ENCODE measurements at regions not wholly inside any gene's neighbourhood (a gene's known extent, or its start where the extent isn't known, plus 50 kb on each side); places are given as distances from the start of the nearest gene placed in this dataset.

DNA sequence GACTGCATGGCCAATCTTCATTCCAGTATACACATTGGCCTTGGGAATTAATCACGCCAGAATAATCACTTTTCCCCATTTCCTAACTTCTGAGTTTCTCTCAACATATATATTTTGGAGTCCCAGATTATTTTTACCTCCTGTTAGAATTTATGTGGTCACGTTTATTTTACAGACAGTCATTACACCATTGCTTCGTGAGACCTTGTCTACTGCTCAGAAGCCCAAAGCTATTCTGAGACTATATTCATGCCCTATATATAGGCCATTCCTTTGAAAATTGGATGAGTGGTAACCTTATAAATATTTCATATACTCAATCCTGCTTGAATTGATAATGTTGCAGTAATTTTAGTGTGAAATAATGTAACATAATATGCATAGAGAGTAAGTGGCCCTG lies 610.0 kb upstream of the CDH2 start:
- Histone ChIP-seq H3K27ac (ENCODE audit: low read depth, low read length) (no peak overlapping the region), H3K4me3 (ENCODE audit: low read depth, low read length) (no peak overlapping the region), H3K9me3 (ENCODE audit: control insufficient read depth, insufficient read depth, low read length) (no peaks in the 10 kb centered on the region), H3K27me3 (ENCODE audit: control insufficient read depth, insufficient read depth, low read length) (no peaks in the 10 kb centered on the region)
- CTCF ChIA-PET: no interaction called here
- POLR2A ChIA-PET: no interaction called here
- DNase-seq (ENCODE audit: low read depth, low spot score): no peak
- TF ChIP-seq, protein P1, sequence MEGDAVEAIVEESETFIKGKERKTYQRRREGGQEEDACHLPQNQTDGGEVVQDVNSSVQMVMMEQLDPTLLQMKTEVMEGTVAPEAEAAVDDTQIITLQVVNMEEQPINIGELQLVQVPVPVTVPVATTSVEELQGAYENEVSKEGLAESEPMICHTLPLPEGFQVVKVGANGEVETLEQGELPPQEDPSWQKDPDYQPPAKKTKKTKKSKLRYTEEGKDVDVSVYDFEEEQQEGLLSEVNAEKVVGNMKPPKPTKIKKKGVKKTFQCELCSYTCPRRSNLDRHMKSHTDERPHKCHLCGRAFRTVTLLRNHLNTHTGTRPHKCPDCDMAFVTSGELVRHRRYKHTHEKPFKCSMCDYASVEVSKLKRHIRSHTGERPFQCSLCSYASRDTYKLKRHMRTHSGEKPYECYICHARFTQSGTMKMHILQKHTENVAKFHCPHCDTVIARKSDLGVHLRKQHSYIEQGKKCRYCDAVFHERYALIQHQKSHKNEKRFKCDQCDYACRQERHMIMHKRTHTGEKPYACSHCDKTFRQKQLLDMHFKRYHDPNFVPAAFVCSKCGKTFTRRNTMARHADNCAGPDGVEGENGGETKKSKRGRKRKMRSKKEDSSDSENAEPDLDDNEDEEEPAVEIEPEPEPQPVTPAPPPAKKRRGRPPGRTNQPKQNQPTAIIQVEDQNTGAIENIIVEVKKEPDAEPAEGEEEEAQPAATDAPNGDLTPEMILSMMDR (IDR thresholded peaks at IDR 0.05; ENCODE audit: low read depth, low read length): no peak

DNA sequence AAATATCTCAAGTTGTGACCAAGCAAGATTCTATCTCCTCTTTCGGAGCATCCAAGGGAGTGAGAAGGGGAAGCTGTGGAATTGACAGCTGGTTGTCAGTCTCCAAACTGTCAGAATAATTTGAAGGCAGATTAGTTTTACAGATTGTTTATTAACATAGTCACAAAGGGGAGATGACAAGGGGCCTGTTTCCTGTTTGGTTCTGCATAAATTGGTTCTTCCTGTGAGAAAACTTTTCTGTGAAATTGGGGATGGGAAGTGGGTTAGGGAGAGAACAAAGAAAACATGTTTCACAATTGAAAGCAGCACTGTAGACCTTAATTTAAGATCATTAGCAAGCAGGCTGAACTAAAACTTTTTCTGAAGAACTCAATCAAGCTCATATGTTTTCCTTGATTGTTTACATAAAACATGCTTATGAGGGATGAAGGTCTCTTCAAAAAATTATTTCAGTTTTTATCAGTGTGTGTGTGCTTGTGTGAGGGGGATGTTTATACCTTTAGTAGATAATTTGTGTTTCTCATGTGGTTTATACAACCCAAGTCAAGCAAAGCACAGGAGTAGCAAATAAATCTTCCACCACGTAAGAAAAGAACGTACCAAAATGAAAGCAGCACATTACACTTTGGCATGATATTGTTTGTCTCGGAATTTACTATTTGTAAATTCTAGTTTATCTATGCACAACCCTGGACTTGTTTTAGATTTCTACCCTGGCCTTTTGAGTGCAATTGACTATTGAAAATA lies 604.9 kb upstream of the CDH2 start:
- peaks cover 3% of the 10 kb centered on the region for H3K9me3 ChIP-seq (ENCODE audit: control insufficient read depth, insufficient read depth, low read length)
- no peaks in the 10 kb centered on the region for H3K27me3 ChIP-seq (ENCODE audit: control insufficient read depth, insufficient read depth, low read length)
- POLR2A ChIA-PET: no interaction called here
- DNase-seq (ENCODE audit: low read depth, low spot score): no peak
- CTCF ChIA-PET: no interaction called here
- TF ChIP-seq, protein P1 (IDR thresholded peaks at IDR 0.05; ENCODE audit: low read depth, low read length): no peak
- no peak overlapping the region for H3K4me3 ChIP-seq (ENCODE audit: low read depth, low read length)
- no peak overlapping the region for H3K27ac ChIP-seq (ENCODE audit: low read depth, low read length)

DNA sequence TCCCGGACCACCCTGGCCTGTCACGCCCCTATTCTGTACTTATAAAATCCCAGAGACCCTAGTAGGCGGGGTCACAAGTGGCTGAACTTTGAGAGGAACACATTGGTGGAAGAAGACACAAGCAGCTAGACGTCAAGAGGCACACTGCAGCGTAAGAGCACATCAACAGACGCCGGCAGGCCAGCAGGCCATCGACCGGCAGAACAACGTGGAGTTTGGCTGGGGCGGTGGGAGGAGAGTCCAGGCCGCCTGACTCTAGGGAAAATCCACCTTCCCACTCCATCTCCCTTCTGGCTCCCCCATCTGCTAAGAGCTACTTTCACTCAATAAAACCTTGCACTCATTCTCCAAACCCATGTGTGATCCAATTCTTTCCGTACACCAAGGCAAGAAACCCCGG lies 601.8 kb upstream of the CDH2 start:
- H3K4me3 ChIP-seq (ENCODE audit: low read depth, low read length): no peak overlapping the region
- POLR2A ChIA-PET: no interaction called here
- no peak for DNase-seq (ENCODE audit: low read depth, low spot score)
- TF ChIP-seq, protein P1 (IDR thresholded peaks at IDR 0.05; ENCODE audit: low read depth, low read length): no peak
- H3K9me3 ChIP-seq (ENCODE audit: control insufficient read depth, insufficient read depth, low read length): peaks cover 3% of the 10 kb centered on the region
- no peak overlapping the region for H3K27ac ChIP-seq (ENCODE audit: low read depth, low read length)
- H3K27me3 ChIP-seq (ENCODE audit: control insufficient read depth, insufficient read depth, low read length): no peaks in the 10 kb centered on the region
- CTCF ChIA-PET: no interaction called here

DNA sequence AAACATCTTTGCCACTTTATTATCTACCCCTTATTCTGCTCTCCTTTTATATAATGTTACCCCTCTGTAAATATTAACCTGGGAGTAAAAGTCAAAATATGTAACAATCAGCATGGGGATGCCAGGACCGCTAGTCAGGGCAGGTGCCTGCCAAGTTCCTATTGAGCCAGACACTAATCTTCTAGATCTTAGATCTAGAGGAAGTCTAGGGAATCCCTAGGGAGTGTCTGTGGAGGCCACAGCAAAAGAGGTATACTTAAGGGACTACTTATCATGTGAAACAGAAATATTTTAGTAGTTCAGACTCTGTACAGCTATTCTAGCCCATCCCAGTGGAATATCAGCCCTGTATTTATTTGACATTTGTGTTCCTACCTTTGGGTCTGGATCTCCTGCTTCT lies 600.8 kb upstream of the CDH2 start:
- H3K27me3 ChIP-seq (ENCODE audit: control insufficient read depth, insufficient read depth, low read length): no peaks in the 10 kb centered on the region
- no peak for DNase-seq (ENCODE audit: low read depth, low spot score)
- H3K27ac ChIP-seq (ENCODE audit: low read depth, low read length): no peak overlapping the region
- H3K9me3 ChIP-seq (ENCODE audit: control insufficient read depth, insufficient read depth, low read length): peaks cover 3% of the 10 kb centered on the region
- no peak overlapping the region for H3K4me3 ChIP-seq (ENCODE audit: low read depth, low read length)
- ChIA-PET POLR2A (no interaction called here), CTCF (no interaction called here)
- TF ChIP-seq, protein P1 (IDR thresholded peaks at IDR 0.05; ENCODE audit: low read depth, low read length): no peak

DNA sequence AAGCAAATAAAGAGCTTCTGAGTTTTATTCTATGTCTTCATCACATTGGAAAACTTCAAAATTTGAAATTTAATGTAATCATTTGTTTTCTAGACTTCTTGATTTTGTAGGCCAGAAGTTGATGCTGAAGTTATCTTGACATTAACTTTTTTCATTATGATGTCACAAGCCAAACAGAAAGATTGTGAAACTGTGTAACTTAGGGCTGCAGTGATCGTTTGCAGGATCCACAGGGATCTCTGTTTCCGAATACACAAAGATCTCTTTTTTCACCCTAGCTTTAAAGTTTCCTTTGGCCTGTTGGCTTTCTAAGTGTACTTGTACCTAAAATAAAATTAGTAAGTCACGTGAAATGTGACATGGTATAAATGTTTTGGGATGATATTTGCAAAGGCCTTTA lies 594.9 kb upstream of the CDH2 start:
- H3K9me3 ChIP-seq (ENCODE audit: control insufficient read depth, insufficient read depth, low read length): no peaks in the 10 kb centered on the region
- TF ChIP-seq, protein P1 (IDR thresholded peaks at IDR 0.05; ENCODE audit: low read depth, low read length): no peak
- no peak for DNase-seq (ENCODE audit: low read depth, low spot score)
- CTCF ChIA-PET: no interaction called here
- no peak overlapping the region for H3K4me3 ChIP-seq (ENCODE audit: low read depth, low read length)
- no peaks in the 10 kb centered on the region for H3K27me3 ChIP-seq (ENCODE audit: control insufficient read depth, insufficient read depth, low read length)
- POLR2A ChIA-PET: no interaction called here
- H3K27ac ChIP-seq (ENCODE audit: low read depth, low read length): no peak overlapping the region

Data from AG04450 (cell line).